ENCODE measurements at regions not wholly inside any gene's neighbourhood (a gene's known extent, or its start where the extent isn't known, plus 50 kb on each side); places are given as distances from the start of the nearest gene placed in this dataset.
"Not testable (repeated sequence)": the region's sequence is repeated elsewhere in the genome, so short reads cannot be mapped to it uniquely, and the experiment has no call there.

GRCh38 chr11:49316180-49316579 is 107.8 kb upstream of the FOLH1 start:
- DNase-seq = no peak

- DNase-seq = no peak
Measured at GRCh38 chr11:49303080-49303479, 94.7 kb upstream of the FOLH1 start.

GRCh38 chr11:49302360-49302759 is 94.0 kb upstream of the FOLH1 start:
- no peak for DNase-seq

GRCh38 chr11:49298017-49298416 is 89.6 kb upstream of the FOLH1 start:
- not testable (repeated sequence) for DNase-seq

GRCh38 chr11:49283911-49284310 is 75.5 kb upstream of the FOLH1 start:
- DNase-seq = peak; percentile 16

GRCh38 chr11:49283282-49283681 is 74.9 kb upstream of the FOLH1 start:
- not testable (repeated sequence) for DNase-seq

GRCh38 chr11:49282125-49282524 is 73.7 kb upstream of the FOLH1 start:
- DNase-seq = not testable (repeated sequence)

GRCh38 chr11:49277951-49278350 is 69.5 kb upstream of the FOLH1 start:
- not testable (repeated sequence) for DNase-seq
